ENCODE measurements at regions not wholly inside any gene's neighbourhood (a gene's known extent, or its start where the extent isn't known, plus 50 kb on each side); places are given as distances from the start of the nearest gene placed in this dataset.

- TF ChIP-seq FOXP2 (optimal IDR thresholded peaks at IDR 0.05; ENCODE audit: borderline replicate concordance, extremely low read depth, extremely low read length, insufficient read depth), result no peak
- no peak for TF ChIP-seq SIN3A (IDR thresholded peaks at IDR 0.05; ENCODE audit: borderline replicate concordance, insufficient read depth, low read length)
- no peak for TF ChIP-seq TAF1 (IDR thresholded peaks at IDR 0.05; ENCODE audit: borderline replicate concordance, insufficient read depth, low read length)
- TF ChIP-seq POLR2AphosphoS5 (IDR thresholded peaks at IDR 0.05; ENCODE audit: low read depth, low read length), result no peak
- no peak for TF ChIP-seq REST (IDR thresholded peaks at IDR 0.05; ENCODE audit: insufficient read depth in 1 of 2, low read depth in 2 of 2, low read length in 2 of 2)
These were observed 382.9 kb upstream of the B3GALT2 start for GRCh38 chr1:193569096-193569982.

GRCh38 chr1:193568512-193568911 lies 382.1 kb upstream of the B3GALT2 start:
- TF ChIP-seq REST (IDR thresholded peaks at IDR 0.05; ENCODE audit: insufficient read depth in 1 of 2, low read depth in 2 of 2, low read length in 2 of 2) (no peak), TAF1 (IDR thresholded peaks at IDR 0.05; ENCODE audit: borderline replicate concordance, insufficient read depth, low read length) (no peak), POLR2AphosphoS5 (IDR thresholded peaks at IDR 0.05; ENCODE audit: low read depth, low read length) (no peak), SIN3A (IDR thresholded peaks at IDR 0.05; ENCODE audit: borderline replicate concordance, insufficient read depth, low read length) (no peak), FOXP2 (optimal IDR thresholded peaks at IDR 0.05; ENCODE audit: borderline replicate concordance, extremely low read depth, extremely low read length, insufficient read depth) (no peak)

GRCh38 chr1:193567937-193568336 lies 381.5 kb upstream of the B3GALT2 start:
- TF ChIP-seq POLR2AphosphoS5 (IDR thresholded peaks at IDR 0.05; ENCODE audit: low read depth, low read length) (no peak), SIN3A (IDR thresholded peaks at IDR 0.05; ENCODE audit: borderline replicate concordance, insufficient read depth, low read length) (no peak), TAF1 (IDR thresholded peaks at IDR 0.05; ENCODE audit: borderline replicate concordance, insufficient read depth, low read length) (no peak), FOXP2 (optimal IDR thresholded peaks at IDR 0.05; ENCODE audit: borderline replicate concordance, extremely low read depth, extremely low read length, insufficient read depth) (no peak), REST (IDR thresholded peaks at IDR 0.05; ENCODE audit: insufficient read depth in 1 of 2, low read depth in 2 of 2, low read length in 2 of 2) (no peak)

- no peak for TF ChIP-seq REST (IDR thresholded peaks at IDR 0.05; ENCODE audit: insufficient read depth in 1 of 2, low read depth in 2 of 2, low read length in 2 of 2)
- TF ChIP-seq TAF1 (IDR thresholded peaks at IDR 0.05; ENCODE audit: borderline replicate concordance, insufficient read depth, low read length), result no peak
- no peak for TF ChIP-seq FOXP2 (optimal IDR thresholded peaks at IDR 0.05; ENCODE audit: borderline replicate concordance, extremely low read depth, extremely low read length, insufficient read depth)
- TF ChIP-seq POLR2AphosphoS5 (IDR thresholded peaks at IDR 0.05; ENCODE audit: low read depth, low read length), result no peak
- no peak for TF ChIP-seq SIN3A (IDR thresholded peaks at IDR 0.05; ENCODE audit: borderline replicate concordance, insufficient read depth, low read length)
These were observed 380.3 kb upstream of the B3GALT2 start for GRCh38 chr1:193566735-193567134.
